Lower leg skin (tissue), 3 donors: ENCODE measurements at regions not wholly inside any gene's neighbourhood (a gene's known extent, or its start where the extent isn't known, plus 50 kb on each side); places are given as distances from the start of the nearest gene placed in this dataset.

ENCODE experiments used
- POLR2A ChIP-seq, 2 donors: fragments of 450-650 bp; IDR thresholded peaks; one replicate each; pipeline ENCODE4 v1.6.1; 2016 to 2017; ENCODE audit warnings: antibody characterized with exemption in 2 of 2, mild to moderate bottlenecking in 1 of 2, moderate library complexity in 1 of 2
- TF ChIP-seq, protein P1 (sequence below), 3 donors: fragments of 450-650 bp; IDR thresholded peaks; one replicate each; pipeline ENCODE4 v1.5.1; 2016; ENCODE audit warnings: antibody characterized with exemption in 3 of 3, mild to moderate bottlenecking in 3 of 3, moderate library complexity in 2 of 3

DNA sequence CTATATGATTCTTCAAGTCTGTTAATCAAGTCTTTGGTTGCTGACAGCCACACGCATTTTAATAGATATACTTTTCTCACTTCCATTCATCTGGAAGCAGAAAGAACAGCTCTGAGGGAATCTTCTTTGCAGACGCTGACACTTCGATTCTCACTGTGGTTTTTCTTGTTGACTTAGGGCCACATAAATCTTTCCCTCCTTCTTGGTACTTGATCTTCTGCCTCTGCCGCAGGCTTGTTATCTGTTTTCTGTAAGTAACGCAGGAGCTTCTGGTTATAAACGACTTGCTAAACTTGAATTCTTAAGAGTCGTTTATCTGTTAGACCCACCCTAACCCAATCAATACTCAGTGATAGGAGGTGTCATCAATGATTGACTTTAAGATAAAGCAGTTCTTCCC is 268.8 kb upstream of the SULF2 start:
- TF ChIP-seq, protein P1, sequence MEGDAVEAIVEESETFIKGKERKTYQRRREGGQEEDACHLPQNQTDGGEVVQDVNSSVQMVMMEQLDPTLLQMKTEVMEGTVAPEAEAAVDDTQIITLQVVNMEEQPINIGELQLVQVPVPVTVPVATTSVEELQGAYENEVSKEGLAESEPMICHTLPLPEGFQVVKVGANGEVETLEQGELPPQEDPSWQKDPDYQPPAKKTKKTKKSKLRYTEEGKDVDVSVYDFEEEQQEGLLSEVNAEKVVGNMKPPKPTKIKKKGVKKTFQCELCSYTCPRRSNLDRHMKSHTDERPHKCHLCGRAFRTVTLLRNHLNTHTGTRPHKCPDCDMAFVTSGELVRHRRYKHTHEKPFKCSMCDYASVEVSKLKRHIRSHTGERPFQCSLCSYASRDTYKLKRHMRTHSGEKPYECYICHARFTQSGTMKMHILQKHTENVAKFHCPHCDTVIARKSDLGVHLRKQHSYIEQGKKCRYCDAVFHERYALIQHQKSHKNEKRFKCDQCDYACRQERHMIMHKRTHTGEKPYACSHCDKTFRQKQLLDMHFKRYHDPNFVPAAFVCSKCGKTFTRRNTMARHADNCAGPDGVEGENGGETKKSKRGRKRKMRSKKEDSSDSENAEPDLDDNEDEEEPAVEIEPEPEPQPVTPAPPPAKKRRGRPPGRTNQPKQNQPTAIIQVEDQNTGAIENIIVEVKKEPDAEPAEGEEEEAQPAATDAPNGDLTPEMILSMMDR (IDR thresholded peaks at IDR 0.05), result no peak
- no peak for TF ChIP-seq POLR2A (IDR thresholded peaks at IDR 0.05)
